Prostate gland (tissue), 2 donors: ENCODE measurements at regions not wholly inside any gene's neighbourhood (a gene's known extent, or its start where the extent isn't known, plus 50 kb on each side); places are given as distances from the start of the nearest gene placed in this dataset.

Experiments
- POLR2AphosphoS5 ChIP-seq: sonication (generic); formaldehyde crosslinking; IDR thresholded peaks from one replicate; pipeline ENCODE4 v1.6.1; 2017; ENCODE audit warnings: antibody characterized with exemption
- TF ChIP-seq, protein P1 (sequence below), 4 experiments: fragments of 200-600 bp in 2 of 4; fragments of 450-650 bp in 2 of 4; sonication (generic) in 2 of 4; IDR thresholded peaks; 1 replicate in 3 of 4; 2 replicates in 1 of 4; pipeline ENCODE4 v1.5.1; 2016 to 2019; ENCODE audit warnings: antibody characterized with exemption in 4 of 4, mild to moderate bottlenecking in 2 of 4, moderate library complexity in 2 of 4

DNA sequence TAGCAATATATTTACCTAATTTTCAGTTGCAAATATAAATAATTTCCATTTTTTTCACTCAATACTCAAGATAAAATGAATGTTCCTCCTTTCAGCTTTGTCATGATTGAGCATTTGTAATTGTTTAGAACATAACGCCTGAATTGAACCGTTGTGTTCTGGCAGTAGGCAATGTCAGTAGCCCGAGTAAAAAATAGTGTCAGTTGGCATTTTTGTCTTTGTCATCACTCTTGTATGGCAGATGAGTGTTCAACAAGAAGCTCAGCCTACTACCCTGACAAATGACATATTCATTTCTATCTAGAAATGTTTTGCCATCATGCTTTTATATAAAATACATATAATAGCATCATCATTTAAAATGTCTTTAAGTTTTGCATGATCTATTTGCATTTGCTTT, 691.4 kb upstream of the NCAM2 start:
- TF ChIP-seq, protein P1, sequence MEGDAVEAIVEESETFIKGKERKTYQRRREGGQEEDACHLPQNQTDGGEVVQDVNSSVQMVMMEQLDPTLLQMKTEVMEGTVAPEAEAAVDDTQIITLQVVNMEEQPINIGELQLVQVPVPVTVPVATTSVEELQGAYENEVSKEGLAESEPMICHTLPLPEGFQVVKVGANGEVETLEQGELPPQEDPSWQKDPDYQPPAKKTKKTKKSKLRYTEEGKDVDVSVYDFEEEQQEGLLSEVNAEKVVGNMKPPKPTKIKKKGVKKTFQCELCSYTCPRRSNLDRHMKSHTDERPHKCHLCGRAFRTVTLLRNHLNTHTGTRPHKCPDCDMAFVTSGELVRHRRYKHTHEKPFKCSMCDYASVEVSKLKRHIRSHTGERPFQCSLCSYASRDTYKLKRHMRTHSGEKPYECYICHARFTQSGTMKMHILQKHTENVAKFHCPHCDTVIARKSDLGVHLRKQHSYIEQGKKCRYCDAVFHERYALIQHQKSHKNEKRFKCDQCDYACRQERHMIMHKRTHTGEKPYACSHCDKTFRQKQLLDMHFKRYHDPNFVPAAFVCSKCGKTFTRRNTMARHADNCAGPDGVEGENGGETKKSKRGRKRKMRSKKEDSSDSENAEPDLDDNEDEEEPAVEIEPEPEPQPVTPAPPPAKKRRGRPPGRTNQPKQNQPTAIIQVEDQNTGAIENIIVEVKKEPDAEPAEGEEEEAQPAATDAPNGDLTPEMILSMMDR (IDR thresholded peaks at IDR 0.05): no peak
- TF ChIP-seq POLR2AphosphoS5: no peak
